ENCODE measurements at regions not wholly inside any gene's neighbourhood (a gene's known extent, or its start where the extent isn't known, plus 50 kb on each side); places are given as distances from the start of the nearest gene placed in this dataset.

- Histone ChIP-seq H3K9me3 (no peaks in the 10 kb centered on the region), H3K27me3 (no peaks in the 10 kb centered on the region), H3K4me1 (no peaks in the 10 kb centered on the region), H3K4me3 (no peak overlapping the region), H3K27ac (no peak overlapping the region), H3K36me3 (no peaks in the 10 kb centered on the region)
- DNase-seq, result no peak
- TF ChIP-seq, protein P1, sequence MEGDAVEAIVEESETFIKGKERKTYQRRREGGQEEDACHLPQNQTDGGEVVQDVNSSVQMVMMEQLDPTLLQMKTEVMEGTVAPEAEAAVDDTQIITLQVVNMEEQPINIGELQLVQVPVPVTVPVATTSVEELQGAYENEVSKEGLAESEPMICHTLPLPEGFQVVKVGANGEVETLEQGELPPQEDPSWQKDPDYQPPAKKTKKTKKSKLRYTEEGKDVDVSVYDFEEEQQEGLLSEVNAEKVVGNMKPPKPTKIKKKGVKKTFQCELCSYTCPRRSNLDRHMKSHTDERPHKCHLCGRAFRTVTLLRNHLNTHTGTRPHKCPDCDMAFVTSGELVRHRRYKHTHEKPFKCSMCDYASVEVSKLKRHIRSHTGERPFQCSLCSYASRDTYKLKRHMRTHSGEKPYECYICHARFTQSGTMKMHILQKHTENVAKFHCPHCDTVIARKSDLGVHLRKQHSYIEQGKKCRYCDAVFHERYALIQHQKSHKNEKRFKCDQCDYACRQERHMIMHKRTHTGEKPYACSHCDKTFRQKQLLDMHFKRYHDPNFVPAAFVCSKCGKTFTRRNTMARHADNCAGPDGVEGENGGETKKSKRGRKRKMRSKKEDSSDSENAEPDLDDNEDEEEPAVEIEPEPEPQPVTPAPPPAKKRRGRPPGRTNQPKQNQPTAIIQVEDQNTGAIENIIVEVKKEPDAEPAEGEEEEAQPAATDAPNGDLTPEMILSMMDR (IDR thresholded peaks at IDR 0.05), result no peak
- intact Hi-C loops (cut with DNase I; ENCODE audit: low total_unique reads), result no loop called here
These were observed 1057.0 kb upstream of the CNTN5 start for GRCh38 chr11:97963528-97964331.

DNA sequence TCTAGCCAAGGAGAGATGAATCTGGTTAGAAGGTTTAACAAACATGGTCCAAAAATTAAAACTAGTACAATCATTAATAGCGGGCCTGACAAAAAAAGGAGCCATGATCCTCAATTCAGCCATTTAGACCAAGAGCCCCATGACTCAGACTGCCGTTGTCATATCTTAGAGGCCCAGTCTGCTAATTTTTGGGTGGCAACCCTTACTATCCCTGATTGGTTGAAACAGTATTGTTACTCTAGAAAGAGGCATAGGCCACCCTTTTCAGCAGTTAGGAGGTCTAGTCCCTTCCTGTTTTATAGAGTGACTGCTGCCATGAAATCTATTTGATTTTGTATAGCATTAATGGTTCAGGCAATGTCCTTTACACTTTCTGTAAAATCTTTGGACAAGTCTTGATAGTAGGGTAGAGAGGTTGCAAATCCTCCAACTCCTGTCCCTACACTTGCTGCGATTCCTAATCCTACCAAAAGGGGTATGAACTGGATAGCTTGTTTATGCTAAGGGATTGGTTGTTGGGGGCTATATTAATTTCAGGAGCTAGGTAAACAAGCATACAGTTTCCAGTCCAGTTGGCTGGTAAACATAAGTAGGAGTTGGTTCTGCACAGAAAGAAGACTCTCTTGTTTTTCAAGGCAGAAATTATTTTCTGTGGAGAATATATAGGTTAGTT lies 1056.3 kb upstream of the CNTN5 start:
- no peaks in the 10 kb centered on the region for H3K4me1 ChIP-seq
- intact Hi-C loops (cut with DNase I; ENCODE audit: low total_unique reads), result no loop called here
- H3K9me3 ChIP-seq, result no peaks in the 10 kb centered on the region
- no peak overlapping the region for H3K4me3 ChIP-seq
- TF ChIP-seq, protein P1 (IDR thresholded peaks at IDR 0.05), result no peak
- DNase-seq, result no peak
- H3K27me3 ChIP-seq, result no peaks in the 10 kb centered on the region
- H3K36me3 ChIP-seq, result no peaks in the 10 kb centered on the region
- no peak overlapping the region for H3K27ac ChIP-seq

GRCh38 chr11:97965849-97966646 lies 1054.7 kb upstream of the CNTN5 start:
- no peak for DNase-seq
- no peak overlapping the region for H3K27ac ChIP-seq
- no peaks in the 10 kb centered on the region for H3K36me3 ChIP-seq
- no peaks in the 10 kb centered on the region for H3K9me3 ChIP-seq
- H3K4me3 ChIP-seq, result no peak overlapping the region
- TF ChIP-seq, protein P1 (IDR thresholded peaks at IDR 0.05), result no peak
- no peaks in the 10 kb centered on the region for H3K4me1 ChIP-seq
- intact Hi-C loops (cut with DNase I; ENCODE audit: low total_unique reads), result no loop called here
- no peaks in the 10 kb centered on the region for H3K27me3 ChIP-seq

DNA sequence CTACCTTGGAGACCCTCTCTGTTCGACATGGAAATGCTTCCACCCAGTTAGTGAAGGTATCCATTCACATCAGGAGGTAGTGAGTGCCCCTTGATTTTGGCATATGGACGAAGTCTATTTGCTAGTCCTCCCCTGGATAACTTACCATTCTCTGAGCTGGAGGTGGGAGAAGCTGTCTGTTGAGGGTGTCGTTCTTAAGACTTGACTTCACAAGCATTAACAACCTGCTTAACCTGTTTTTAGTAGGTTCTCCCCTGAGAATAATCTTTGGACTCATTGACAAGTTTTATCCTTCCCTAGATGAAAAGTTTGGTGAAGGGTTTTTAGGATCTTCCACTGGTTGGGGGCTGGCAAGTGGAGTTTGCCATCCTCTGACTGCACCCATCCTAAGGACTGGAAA lies 1053.8 kb upstream of the CNTN5 start:
- Histone ChIP-seq H3K27ac (no peak overlapping the region), H3K4me3 (no peak overlapping the region), H3K36me3 (no peaks in the 10 kb centered on the region), H3K9me3 (no peaks in the 10 kb centered on the region), H3K27me3 (no peaks in the 10 kb centered on the region), H3K4me1 (no peaks in the 10 kb centered on the region)
- no peak for DNase-seq
- TF ChIP-seq, protein P1 (IDR thresholded peaks at IDR 0.05), result no peak
- intact Hi-C loops (cut with DNase I; ENCODE audit: low total_unique reads), result no loop called here

GRCh38 chr11:97968071-97968470 lies 1052.7 kb upstream of the CNTN5 start:
- TF ChIP-seq, protein P1 (IDR thresholded peaks at IDR 0.05), result no peak
- Histone ChIP-seq H3K27me3 (no peaks in the 10 kb centered on the region), H3K36me3 (no peaks in the 10 kb centered on the region), H3K4me3 (no peak overlapping the region), H3K4me1 (no peaks in the 10 kb centered on the region), H3K27ac (no peak overlapping the region), H3K9me3 (no peaks in the 10 kb centered on the region)
- no peak for DNase-seq
- intact Hi-C loops (cut with DNase I; ENCODE audit: low total_unique reads), result no loop called here

Data from tibial artery (tissue), 4 donors.